WTC11 (cell line): ENCODE measurements at regions not wholly inside any gene's neighbourhood (a gene's known extent, or its start where the extent isn't known, plus 50 kb on each side); places are given as distances from the start of the nearest gene placed in this dataset.

ENCODE experiments used
- ATAC-seq: fragments of 200-7000 bp; cut with Tn5 transposase; 2 replicates; pipeline ENCODE4 v1.10.0; 2021; ENCODE audit warnings: mild to moderate bottlenecking, moderate library complexity
- CTCF ChIA-PET: fragments of 300-600 bp; sonication (Branson Sonifier 250); formaldehyde crosslinking; loops from one replicate; lab custom pipeline; 2021; ENCODE audit warnings: antibody characterized with exemption; lab: Charles Lee
- POLR2A ChIA-PET: fragments of 350-600 bp; sonication (Branson Sonifier 250); formaldehyde crosslinking; loops from one replicate; lab custom pipeline; 2021; ENCODE audit warnings: antibody characterized with exemption; lab: Charles Lee
- DNase-seq: peaks from one replicate; pipeline ENCODE4 v3.0.0; 2021; ENCODE audit warnings: low spot score
- H3K27ac Mint-ChIP-seq: 2 replicates; pipeline ENCODE4 v1.8.0; 2021; ENCODE audit warnings: mixed read lengths
- H3K27me3 Mint-ChIP-seq: 2 replicates; pipeline ENCODE4 v1.8.0; 2021; ENCODE audit warnings: low read depth, mild to moderate bottlenecking, moderate library complexity, mixed read lengths
- H3K36me3 Mint-ChIP-seq: 2 replicates; pipeline ENCODE4 v1.8.0; 2021; ENCODE audit warnings: mixed read lengths
- H3K4me1 Mint-ChIP-seq: 2 replicates; pipeline ENCODE4 v1.8.0; 2022; ENCODE audit warnings: mixed read lengths
- H3K4me3 Mint-ChIP-seq: 2 replicates; pipeline ENCODE4 v1.8.0; 2021; ENCODE audit warnings: mild to moderate bottlenecking, moderate library complexity, mixed read lengths
- H3K9me3 Mint-ChIP-seq: 2 replicates; pipeline ENCODE4 v1.8.0; 2021; ENCODE audit warnings: mixed read lengths
- E2F4 ChIP-seq: sonication (generic); formaldehyde crosslinking; IDR thresholded peaks from 2 replicates; pipeline ENCODE4 v1.8.1; 2022; ENCODE audit warnings: low read depth, mild to moderate bottlenecking, moderate library complexity, missing genetic modification reagents, borderline replicate concordance
- ELF4 ChIP-seq: sonication (generic); formaldehyde crosslinking; IDR thresholded peaks from 2 replicates; pipeline ENCODE4 v1.8.1; 2022; ENCODE audit warnings: low read depth, mild to moderate bottlenecking, moderate library complexity, missing genetic modification reagents
- EMX1 ChIP-seq: fragments of 250-450 bp; sonication (Bioruptor Pico); IDR thresholded peaks from 2 replicates; pipeline ENCODE4 v1.8.0; 2021; ENCODE audit warnings: mild to moderate bottlenecking
- GABPB1 ChIP-seq: sonication (generic); formaldehyde crosslinking; IDR thresholded peaks from 2 replicates; pipeline ENCODE4 v1.8.1; 2023; ENCODE audit warnings: mild to moderate bottlenecking, missing genetic modification reagents
- NR2C2 ChIP-seq: sonication (generic); formaldehyde crosslinking; IDR thresholded peaks from 2 replicates; pipeline ENCODE4 v1.8.0; 2022; ENCODE audit warnings: mild to moderate bottlenecking, missing genetic modification reagents
- PRDM15 ChIP-seq: sonication (generic); formaldehyde crosslinking; IDR thresholded peaks from 2 replicates; pipeline ENCODE4 v1.8.0; 2022; ENCODE audit warnings: missing genetic modification reagents
- SMAD4 ChIP-seq: sonication (generic); formaldehyde crosslinking; IDR thresholded peaks from 2 replicates; pipeline ENCODE4 v1.8.0; 2022; ENCODE audit warnings: mild to moderate bottlenecking, missing genetic modification reagents
- STAT6 ChIP-seq: sonication (generic); formaldehyde crosslinking; conservative IDR thresholded peaks from 2 replicates; pipeline ENCODE4 v1.8.1; 2023; ENCODE audit warnings: mild to moderate bottlenecking, low read depth, missing genetic modification reagents, moderate library complexity
- ZMAT4 ChIP-seq: fragments of 250-450 bp; sonication (Bioruptor Pico); IDR thresholded peaks from 2 replicates; pipeline ENCODE4 v1.9.0; 2021; ENCODE audit warnings: mild to moderate bottlenecking
- ZNF219 ChIP-seq: sonication (generic); formaldehyde crosslinking; IDR thresholded peaks from 2 replicates; pipeline ENCODE4 v1.8.0; 2023; ENCODE audit warnings: missing genetic modification reagents, mild to moderate bottlenecking, borderline replicate concordance
- ZNF232 ChIP-seq: sonication (generic); formaldehyde crosslinking; IDR thresholded peaks from 2 replicates; pipeline ENCODE4 v1.8.0; 2022; ENCODE audit warnings: mild to moderate bottlenecking, missing genetic modification reagents
- ZNF317 ChIP-seq: sonication (generic); formaldehyde crosslinking; IDR thresholded peaks from 2 replicates; pipeline ENCODE4 v1.8.1; 2023; ENCODE audit warnings: low read depth, mild to moderate bottlenecking, moderate library complexity, missing genetic modification reagents, borderline replicate concordance
- ZNF532 ChIP-seq: fragments of 250-450 bp; sonication (Bioruptor Pico); IDR thresholded peaks from 2 replicates; pipeline ENCODE4 v1.9.0; 2021; ENCODE audit warnings: mild to moderate bottlenecking, borderline replicate concordance

GRCh38 chr3:5739299-5739935 is 551.9 kb downstream of the EDEM1 start:
- POLR2A ChIA-PET = no interaction called here
- 0 out of 2 replicates have a peak, but pooled peaks cover 2% of the 10 kb centered on the region for H3K4me1 Mint-ChIP-seq
- no peak for TF ChIP-seq STAT6 (CRISPR knock-in tag)
- TF ChIP-seq ELF4 (CRISPR knock-in tag) = no peak
- no peak for TF ChIP-seq SMAD4 (CRISPR knock-in tag)
- no peak for TF ChIP-seq NR2C2 (CRISPR knock-in tag)
- no peak for TF ChIP-seq PRDM15 (CRISPR knock-in tag)
- no peak for TF ChIP-seq ZNF317 (CRISPR knock-in tag)

GRCh38 chr3:5739949-5740348 is 552.4 kb downstream of the EDEM1 start:
- POLR2A ChIA-PET = no interaction called here
- Mint-ChIP-seq H3K9me3 (peaks cover 49% of the 10 kb centered on the region), H3K36me3 (peaks cover 20% of the 10 kb centered on the region), H3K4me3 (no peak overlapping the region), H3K27ac (no peak overlapping the region), H3K4me1 (0 out of 2 replicates have a peak, but pooled peaks cover 2% of the 10 kb centered on the region), H3K27me3 (no peaks in the 10 kb centered on the region; the same call in 1 of the 2 replicates)
- TF ChIP-seq ZNF532 (CRISPR knock-in tag) (no peak), ZMAT4 (CRISPR knock-in tag) (no peak), EMX1 (CRISPR knock-in tag) (no peak), ZNF219 (CRISPR knock-in tag) (no peak), STAT6 (CRISPR knock-in tag) (no peak), E2F4 (CRISPR knock-in tag) (no peak), ZNF232 (CRISPR knock-in tag) (no peak), GABPB1 (CRISPR knock-in tag) (no peak)
- DNase-seq (no peak), ATAC-seq (no peak)
- CTCF ChIA-PET = no interaction called here

More at GRCh38 chr3:5739299-5739935, 551.9 kb downstream of the EDEM1 start:
- Mint-ChIP-seq H3K27me3 (no peaks in the 10 kb centered on the region; the same call in 1 of the 2 replicates), H3K9me3 (peaks cover 54% of the 10 kb centered on the region), H3K27ac (no peak overlapping the region), H3K4me3 (no peak overlapping the region), H3K36me3 (peaks cover 25% of the 10 kb centered on the region)
- DNase-seq (no peak), ATAC-seq (no peak)
- CTCF ChIA-PET = no interaction called here
